B cell (primary cell): ENCODE measurements at regions not wholly inside any gene's neighbourhood (a gene's known extent, or its start where the extent isn't known, plus 50 kb on each side); places are given as distances from the start of the nearest gene placed in this dataset.

Experiments
- EZH2 ChIP-seq: IDR thresholded peaks from 2 replicates; pipeline ENCODE4 v1.6.1; 2012; ENCODE audit warnings: borderline replicate concordance, low read depth, mild to moderate bottlenecking, moderate library complexity, low read length; ENCODE audit not compliant: insufficient read depth, poor library complexity, severe bottlenecking
- TF ChIP-seq, protein P1 (sequence below): fragments of 200-600 bp; IDR thresholded peaks from one replicate; pipeline ENCODE4 v1.8.0; 2022; ENCODE audit warnings: antibody characterized with exemption, mild to moderate bottlenecking

- TF ChIP-seq, protein P1, sequence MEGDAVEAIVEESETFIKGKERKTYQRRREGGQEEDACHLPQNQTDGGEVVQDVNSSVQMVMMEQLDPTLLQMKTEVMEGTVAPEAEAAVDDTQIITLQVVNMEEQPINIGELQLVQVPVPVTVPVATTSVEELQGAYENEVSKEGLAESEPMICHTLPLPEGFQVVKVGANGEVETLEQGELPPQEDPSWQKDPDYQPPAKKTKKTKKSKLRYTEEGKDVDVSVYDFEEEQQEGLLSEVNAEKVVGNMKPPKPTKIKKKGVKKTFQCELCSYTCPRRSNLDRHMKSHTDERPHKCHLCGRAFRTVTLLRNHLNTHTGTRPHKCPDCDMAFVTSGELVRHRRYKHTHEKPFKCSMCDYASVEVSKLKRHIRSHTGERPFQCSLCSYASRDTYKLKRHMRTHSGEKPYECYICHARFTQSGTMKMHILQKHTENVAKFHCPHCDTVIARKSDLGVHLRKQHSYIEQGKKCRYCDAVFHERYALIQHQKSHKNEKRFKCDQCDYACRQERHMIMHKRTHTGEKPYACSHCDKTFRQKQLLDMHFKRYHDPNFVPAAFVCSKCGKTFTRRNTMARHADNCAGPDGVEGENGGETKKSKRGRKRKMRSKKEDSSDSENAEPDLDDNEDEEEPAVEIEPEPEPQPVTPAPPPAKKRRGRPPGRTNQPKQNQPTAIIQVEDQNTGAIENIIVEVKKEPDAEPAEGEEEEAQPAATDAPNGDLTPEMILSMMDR, result no peak
- no peak for TF ChIP-seq EZH2
Observed at GRCh38 chr12:25889185-25889584, 69.3 kb upstream of the RASSF8 start.
